WTC11 (cell line): ENCODE measurements at regions not wholly inside any gene's neighbourhood (a gene's known extent, or its start where the extent isn't known, plus 50 kb on each side); places are given as distances from the start of the nearest gene placed in this dataset.

Source experiments
- ATAC-seq: fragments of 200-7000 bp; cut with Tn5 transposase; 2 replicates; pipeline ENCODE4 v1.10.0; 2021; ENCODE audit warnings: mild to moderate bottlenecking, moderate library complexity
- CTCF ChIA-PET: fragments of 300-600 bp; sonication (Branson Sonifier 250); formaldehyde crosslinking; loops from one replicate; lab custom pipeline; 2021; ENCODE audit warnings: antibody characterized with exemption; lab: Charles Lee
- POLR2A ChIA-PET: fragments of 350-600 bp; sonication (Branson Sonifier 250); formaldehyde crosslinking; loops from one replicate; lab custom pipeline; 2021; ENCODE audit warnings: antibody characterized with exemption; lab: Charles Lee
- DNase-seq: peaks from one replicate; pipeline ENCODE4 v3.0.0; 2021; ENCODE audit warnings: low spot score
- H3K27ac Mint-ChIP-seq: 2 replicates; pipeline ENCODE4 v1.8.0; 2021; ENCODE audit warnings: mixed read lengths
- H3K27me3 Mint-ChIP-seq: 2 replicates; pipeline ENCODE4 v1.8.0; 2021; ENCODE audit warnings: low read depth, mild to moderate bottlenecking, moderate library complexity, mixed read lengths
- H3K36me3 Mint-ChIP-seq: 2 replicates; pipeline ENCODE4 v1.8.0; 2021; ENCODE audit warnings: mixed read lengths
- H3K4me1 Mint-ChIP-seq: 2 replicates; pipeline ENCODE4 v1.8.0; 2022; ENCODE audit warnings: mixed read lengths
- H3K4me3 Mint-ChIP-seq: 2 replicates; pipeline ENCODE4 v1.8.0; 2021; ENCODE audit warnings: mild to moderate bottlenecking, moderate library complexity, mixed read lengths
- H3K9me3 Mint-ChIP-seq: 2 replicates; pipeline ENCODE4 v1.8.0; 2021; ENCODE audit warnings: mixed read lengths
- ATF1 ChIP-seq: sonication (generic); formaldehyde crosslinking; IDR thresholded peaks from 2 replicates; pipeline ENCODE4 v1.8.1; 2023; ENCODE audit warnings: mild to moderate bottlenecking, moderate library complexity, missing genetic modification reagents
- CREB1 ChIP-seq: sonication (generic); formaldehyde crosslinking; IDR thresholded peaks from 2 replicates; pipeline ENCODE4 v1.8.0; 2023; ENCODE audit warnings: mild to moderate bottlenecking, missing genetic modification reagents
- ELF4 ChIP-seq: sonication (generic); formaldehyde crosslinking; IDR thresholded peaks from 2 replicates; pipeline ENCODE4 v1.8.1; 2022; ENCODE audit warnings: low read depth, mild to moderate bottlenecking, moderate library complexity, missing genetic modification reagents
- IRF2 ChIP-seq: sonication (generic); formaldehyde crosslinking; IDR thresholded peaks from 2 replicates; pipeline ENCODE4 v1.8.0; 2022; ENCODE audit warnings: low read depth, missing genetic modification reagents, borderline replicate concordance
- JAZF1 ChIP-seq: fragments of 250-450 bp; sonication (Bioruptor Pico); IDR thresholded peaks from 2 replicates; pipeline ENCODE4 v1.9.0; 2021; ENCODE audit warnings: moderate library complexity, mild to moderate bottlenecking, inconsistent platforms
- NFATC4 ChIP-seq: fragments of 250-450 bp; sonication (Bioruptor Pico); IDR thresholded peaks from 2 replicates; pipeline ENCODE4 v1.9.0; 2021; ENCODE audit warnings: mild to moderate bottlenecking
- NFE2L1 ChIP-seq: sonication (generic); formaldehyde crosslinking; IDR thresholded peaks from 2 replicates; pipeline ENCODE4 v1.8.1; 2023; ENCODE audit warnings: missing genetic modification reagents
- NR3C1 ChIP-seq: sonication (generic); formaldehyde crosslinking; conservative IDR thresholded peaks from 2 replicates; pipeline ENCODE4 v1.8.1; 2023; ENCODE audit warnings: low read depth, mild to moderate bottlenecking, missing genetic modification reagents
- PRRX2 ChIP-seq: fragments of 250-450 bp; sonication (Bioruptor Pico); IDR thresholded peaks from 2 replicates; pipeline ENCODE4 v1.8.0; 2021; ENCODE audit warnings: mild to moderate bottlenecking
- SMAD4 ChIP-seq: sonication (generic); formaldehyde crosslinking; IDR thresholded peaks from 2 replicates; pipeline ENCODE4 v1.8.0; 2022; ENCODE audit warnings: mild to moderate bottlenecking, missing genetic modification reagents
- ZNF219 ChIP-seq: sonication (generic); formaldehyde crosslinking; IDR thresholded peaks from 2 replicates; pipeline ENCODE4 v1.8.0; 2023; ENCODE audit warnings: missing genetic modification reagents, mild to moderate bottlenecking, borderline replicate concordance
- ZNF263 ChIP-seq: sonication (generic); formaldehyde crosslinking; IDR thresholded peaks from 2 replicates; pipeline ENCODE4 v1.8.1; 2022; ENCODE audit warnings: low read depth, mild to moderate bottlenecking, moderate library complexity, missing genetic modification reagents
- TF ChIP-seq, protein P1 (sequence below): sonication (generic); formaldehyde crosslinking; IDR thresholded peaks from 2 replicates; pipeline ENCODE4 v1.8.0; 2022; ENCODE audit warnings: missing genetic modification reagents
- TF ChIP-seq, protein P2 (sequence below): sonication (generic); formaldehyde crosslinking; conservative IDR thresholded peaks from 2 replicates; pipeline ENCODE4 v1.8.1; 2022; ENCODE audit warnings: mild to moderate bottlenecking, missing genetic modification reagents
- TF ChIP-seq, protein P3 (sequence below): sonication (generic); formaldehyde crosslinking; IDR thresholded peaks from 2 replicates; pipeline ENCODE4 v1.8.1; 2023; ENCODE audit warnings: mild to moderate bottlenecking, missing genetic modification reagents, moderate library complexity
- TF ChIP-seq, protein P4 (sequence below): sonication (generic); formaldehyde crosslinking; IDR thresholded peaks from 2 replicates; pipeline ENCODE4 v1.8.1; 2023; ENCODE audit warnings: mild to moderate bottlenecking, missing genetic modification reagents, moderate library complexity
- TF ChIP-seq, protein P5 (sequence below): fragments of 200-600 bp; IDR thresholded peaks from 2 replicates; pipeline ENCODE4 v1.8.0; 2022; ENCODE audit warnings: antibody characterized with exemption
- TF ChIP-seq, protein P6 (sequence below): sonication (generic); formaldehyde crosslinking; IDR thresholded peaks from 2 replicates; pipeline ENCODE4 v1.8.1; 2022; ENCODE audit warnings: low read depth, missing genetic modification reagents, borderline replicate concordance
- TF ChIP-seq, protein P7 (sequence below): sonication (generic); formaldehyde crosslinking; IDR thresholded peaks from 2 replicates; pipeline ENCODE4 v1.8.0; 2022; ENCODE audit warnings: mild to moderate bottlenecking, missing genetic modification reagents

DNA sequence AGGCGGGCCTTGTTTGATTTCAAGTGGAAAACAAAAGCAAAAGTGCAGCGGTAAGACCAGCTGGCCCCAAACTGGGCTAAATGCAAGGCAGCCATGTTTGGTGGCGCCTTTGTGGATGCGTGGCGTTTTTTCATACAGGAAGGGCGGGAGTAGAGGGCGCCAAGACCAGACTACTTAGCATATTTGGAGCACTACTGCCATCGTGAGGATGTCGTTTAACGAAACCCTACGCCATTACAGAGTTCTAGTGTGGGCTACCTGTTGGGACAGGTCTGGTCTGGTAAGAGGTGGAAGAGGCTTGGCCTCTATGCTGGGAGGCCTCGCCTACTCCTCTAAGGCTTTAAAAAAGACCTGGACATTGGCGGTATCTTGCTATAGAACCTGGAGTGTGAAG, 230.7 kb upstream of the STK26 start:
- ChIA-PET CTCF (no interaction called here), POLR2A (no interaction called here)
- Mint-ChIP-seq H3K27ac (no peak overlapping the region), H3K4me1 (no peaks in the 10 kb centered on the region), H3K4me3 (no peak overlapping the region), H3K27me3 (no peaks in the 10 kb centered on the region), H3K36me3 (peaks cover 68% of the 10 kb centered on the region), H3K9me3 (peaks cover 7% of the 10 kb centered on the region; the same call in 1 of the 2 replicates)
- TF ChIP-seq SMAD4 (CRISPR knock-in tag) = no peak
- TF ChIP-seq ZNF263 = no peak
- no peak for TF ChIP-seq NFATC4 (CRISPR knock-in tag)
- TF ChIP-seq CREB1 (CRISPR knock-in tag) = no peak
- no peak for TF ChIP-seq NR3C1 (CRISPR knock-in tag)
- TF ChIP-seq, protein P1, sequence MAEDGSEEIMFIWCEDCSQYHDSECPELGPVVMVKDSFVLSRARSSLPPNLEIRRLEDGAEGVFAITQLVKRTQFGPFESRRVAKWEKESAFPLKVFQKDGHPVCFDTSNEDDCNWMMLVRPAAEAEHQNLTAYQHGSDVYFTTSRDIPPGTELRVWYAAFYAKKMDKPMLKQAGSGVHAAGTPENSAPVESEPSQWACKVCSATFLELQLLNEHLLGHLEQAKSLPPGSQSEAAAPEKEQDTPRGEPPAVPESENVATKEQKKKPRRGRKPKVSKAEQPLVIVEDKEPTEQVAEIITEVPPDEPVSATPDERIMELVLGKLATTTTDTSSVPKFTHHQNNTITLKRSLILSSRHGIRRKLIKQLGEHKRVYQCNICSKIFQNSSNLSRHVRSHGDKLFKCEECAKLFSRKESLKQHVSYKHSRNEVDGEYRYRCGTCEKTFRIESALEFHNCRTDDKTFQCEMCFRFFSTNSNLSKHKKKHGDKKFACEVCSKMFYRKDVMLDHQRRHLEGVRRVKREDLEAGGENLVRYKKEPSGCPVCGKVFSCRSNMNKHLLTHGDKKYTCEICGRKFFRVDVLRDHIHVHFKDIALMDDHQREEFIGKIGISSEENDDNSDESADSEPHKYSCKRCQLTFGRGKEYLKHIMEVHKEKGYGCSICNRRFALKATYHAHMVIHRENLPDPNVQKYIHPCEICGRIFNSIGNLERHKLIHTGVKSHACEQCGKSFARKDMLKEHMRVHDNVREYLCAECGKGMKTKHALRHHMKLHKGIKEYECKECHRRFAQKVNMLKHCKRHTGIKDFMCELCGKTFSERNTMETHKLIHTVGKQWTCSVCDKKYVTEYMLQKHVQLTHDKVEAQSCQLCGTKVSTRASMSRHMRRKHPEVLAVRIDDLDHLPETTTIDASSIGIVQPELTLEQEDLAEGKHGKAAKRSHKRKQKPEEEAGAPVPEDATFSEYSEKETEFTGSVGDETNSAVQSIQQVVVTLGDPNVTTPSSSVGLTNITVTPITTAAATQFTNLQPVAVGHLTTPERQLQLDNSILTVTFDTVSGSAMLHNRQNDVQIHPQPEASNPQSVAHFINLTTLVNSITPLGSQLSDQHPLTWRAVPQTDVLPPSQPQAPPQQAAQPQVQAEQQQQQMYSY (CRISPR knock-in tag) = no peak
- no peak for TF ChIP-seq ZNF219 (CRISPR knock-in tag)
- TF ChIP-seq ATF1 = no peak
- TF ChIP-seq, protein P2, sequence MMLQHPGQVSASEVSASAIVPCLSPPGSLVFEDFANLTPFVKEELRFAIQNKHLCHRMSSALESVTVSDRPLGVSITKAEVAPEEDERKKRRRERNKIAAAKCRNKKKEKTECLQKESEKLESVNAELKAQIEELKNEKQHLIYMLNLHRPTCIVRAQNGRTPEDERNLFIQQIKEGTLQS (CRISPR knock-in tag) = no peak
- TF ChIP-seq, protein P3, sequence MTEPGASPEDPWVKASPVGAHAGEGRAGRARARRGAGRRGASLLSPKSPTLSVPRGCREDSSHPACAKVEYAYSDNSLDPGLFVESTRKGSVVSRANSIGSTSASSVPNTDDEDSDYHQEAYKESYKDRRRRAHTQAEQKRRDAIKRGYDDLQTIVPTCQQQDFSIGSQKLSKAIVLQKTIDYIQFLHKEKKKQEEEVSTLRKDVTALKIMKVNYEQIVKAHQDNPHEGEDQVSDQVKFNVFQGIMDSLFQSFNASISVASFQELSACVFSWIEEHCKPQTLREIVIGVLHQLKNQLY (CRISPR knock-in tag) = no peak
- TF ChIP-seq, protein P4, sequence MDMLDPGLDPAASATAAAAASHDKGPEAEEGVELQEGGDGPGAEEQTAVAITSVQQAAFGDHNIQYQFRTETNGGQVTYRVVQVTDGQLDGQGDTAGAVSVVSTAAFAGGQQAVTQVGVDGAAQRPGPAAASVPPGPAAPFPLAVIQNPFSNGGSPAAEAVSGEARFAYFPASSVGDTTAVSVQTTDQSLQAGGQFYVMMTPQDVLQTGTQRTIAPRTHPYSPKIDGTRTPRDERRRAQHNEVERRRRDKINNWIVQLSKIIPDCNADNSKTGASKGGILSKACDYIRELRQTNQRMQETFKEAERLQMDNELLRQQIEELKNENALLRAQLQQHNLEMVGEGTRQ (CRISPR knock-in tag) = no peak
- TF ChIP-seq ELF4 (CRISPR knock-in tag) = no peak
- TF ChIP-seq, protein P5, sequence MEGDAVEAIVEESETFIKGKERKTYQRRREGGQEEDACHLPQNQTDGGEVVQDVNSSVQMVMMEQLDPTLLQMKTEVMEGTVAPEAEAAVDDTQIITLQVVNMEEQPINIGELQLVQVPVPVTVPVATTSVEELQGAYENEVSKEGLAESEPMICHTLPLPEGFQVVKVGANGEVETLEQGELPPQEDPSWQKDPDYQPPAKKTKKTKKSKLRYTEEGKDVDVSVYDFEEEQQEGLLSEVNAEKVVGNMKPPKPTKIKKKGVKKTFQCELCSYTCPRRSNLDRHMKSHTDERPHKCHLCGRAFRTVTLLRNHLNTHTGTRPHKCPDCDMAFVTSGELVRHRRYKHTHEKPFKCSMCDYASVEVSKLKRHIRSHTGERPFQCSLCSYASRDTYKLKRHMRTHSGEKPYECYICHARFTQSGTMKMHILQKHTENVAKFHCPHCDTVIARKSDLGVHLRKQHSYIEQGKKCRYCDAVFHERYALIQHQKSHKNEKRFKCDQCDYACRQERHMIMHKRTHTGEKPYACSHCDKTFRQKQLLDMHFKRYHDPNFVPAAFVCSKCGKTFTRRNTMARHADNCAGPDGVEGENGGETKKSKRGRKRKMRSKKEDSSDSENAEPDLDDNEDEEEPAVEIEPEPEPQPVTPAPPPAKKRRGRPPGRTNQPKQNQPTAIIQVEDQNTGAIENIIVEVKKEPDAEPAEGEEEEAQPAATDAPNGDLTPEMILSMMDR = no peak
- TF ChIP-seq JAZF1 = no peak
- no peak for TF ChIP-seq NFE2L1
- TF ChIP-seq, protein P6, sequence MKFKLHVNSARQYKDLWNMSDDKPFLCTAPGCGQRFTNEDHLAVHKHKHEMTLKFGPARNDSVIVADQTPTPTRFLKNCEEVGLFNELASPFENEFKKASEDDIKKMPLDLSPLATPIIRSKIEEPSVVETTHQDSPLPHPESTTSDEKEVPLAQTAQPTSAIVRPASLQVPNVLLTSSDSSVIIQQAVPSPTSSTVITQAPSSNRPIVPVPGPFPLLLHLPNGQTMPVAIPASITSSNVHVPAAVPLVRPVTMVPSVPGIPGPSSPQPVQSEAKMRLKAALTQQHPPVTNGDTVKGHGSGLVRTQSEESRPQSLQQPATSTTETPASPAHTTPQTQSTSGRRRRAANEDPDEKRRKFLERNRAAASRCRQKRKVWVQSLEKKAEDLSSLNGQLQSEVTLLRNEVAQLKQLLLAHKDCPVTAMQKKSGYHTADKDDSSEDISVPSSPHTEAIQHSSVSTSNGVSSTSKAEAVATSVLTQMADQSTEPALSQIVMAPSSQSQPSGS (CRISPR knock-in tag) = no peak
- TF ChIP-seq PRRX2 = no peak
- no peak for TF ChIP-seq IRF2
- TF ChIP-seq, protein P7, sequence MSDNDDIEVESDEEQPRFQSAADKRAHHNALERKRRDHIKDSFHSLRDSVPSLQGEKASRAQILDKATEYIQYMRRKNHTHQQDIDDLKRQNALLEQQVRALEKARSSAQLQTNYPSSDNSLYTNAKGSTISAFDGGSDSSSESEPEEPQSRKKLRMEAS (CRISPR knock-in tag) = no peak
- ATAC-seq = no peak
- no peak for DNase-seq
